ENCODE measurements at regions not wholly inside any gene's neighbourhood (a gene's known extent, or its start where the extent isn't known, plus 50 kb on each side); places are given as distances from the start of the nearest gene placed in this dataset.

DNA sequence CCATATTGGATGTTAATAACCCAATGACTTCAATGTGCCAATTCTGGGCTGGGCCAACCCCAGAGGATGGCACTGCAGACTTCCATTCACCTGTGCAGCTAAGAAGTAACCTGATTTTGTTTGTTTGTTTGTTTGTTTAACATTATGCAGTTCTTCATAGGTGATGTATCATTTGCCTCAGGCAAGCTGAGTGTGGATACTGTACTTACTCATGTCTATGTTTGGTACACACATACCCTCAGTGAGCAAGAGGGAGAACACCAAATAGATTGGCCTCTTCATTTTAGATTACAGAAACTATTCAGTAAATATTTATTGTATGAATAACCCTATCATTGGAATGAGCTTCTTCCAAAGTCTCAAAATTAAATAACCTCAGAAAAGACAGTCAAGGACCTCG is 180.2 kb upstream of the SMC2 start:
- DNase-seq (ENCODE audit: low read depth in 2 of 2) = no peak

DNA sequence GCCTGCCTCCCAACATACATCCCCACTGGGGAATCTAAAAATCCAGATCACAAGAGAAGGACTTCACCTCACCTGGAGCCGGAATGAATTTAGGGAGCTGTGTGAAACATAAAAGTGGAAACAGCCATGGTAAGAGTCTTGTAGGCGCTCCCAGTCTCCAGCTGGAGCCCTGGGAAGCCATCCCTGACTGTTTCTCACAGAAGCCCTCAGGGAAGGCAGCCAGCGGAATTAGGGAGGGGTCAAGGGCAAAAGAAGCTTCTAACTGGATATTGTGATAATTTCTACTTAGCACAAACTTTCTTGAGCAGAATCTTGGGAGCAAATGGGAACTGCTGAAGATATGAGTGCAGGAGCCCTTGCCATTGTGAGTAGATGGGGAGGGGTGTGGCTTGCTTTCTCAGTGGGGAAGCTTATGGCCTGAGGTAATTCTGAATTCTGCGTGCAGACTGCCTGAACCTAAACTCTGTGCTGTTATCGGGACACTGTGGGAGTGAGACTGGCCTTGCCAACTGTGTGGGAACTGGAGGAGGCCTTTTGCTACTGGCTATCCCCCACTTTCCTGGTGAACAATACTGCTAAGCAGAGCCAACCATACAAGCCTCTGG is 174.4 kb upstream of the SMC2 start:
- no peak for DNase-seq (ENCODE audit: low read depth in 2 of 2)

DNA sequence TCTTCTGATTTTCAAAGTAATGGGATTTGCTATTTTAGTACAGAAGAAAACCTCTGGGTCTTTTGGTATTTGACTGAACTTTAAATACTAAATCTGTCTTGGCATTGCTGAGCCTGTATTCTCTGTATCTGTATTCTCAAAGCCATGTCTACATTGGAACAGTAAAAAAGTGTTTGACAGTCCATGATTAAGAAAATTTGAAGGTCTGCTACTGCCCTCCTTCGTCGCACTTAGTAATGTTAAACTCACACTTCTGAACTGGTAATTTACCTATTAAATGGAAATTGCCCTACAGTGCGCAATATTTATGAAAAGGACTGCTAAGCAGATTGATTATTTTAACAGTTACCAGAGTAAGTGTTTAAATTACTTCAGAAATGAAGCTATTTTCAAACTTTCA is 165.7 kb upstream of the SMC2 start:
- DNase-seq (ENCODE audit: low read depth in 2 of 2) = no peak

DNA sequence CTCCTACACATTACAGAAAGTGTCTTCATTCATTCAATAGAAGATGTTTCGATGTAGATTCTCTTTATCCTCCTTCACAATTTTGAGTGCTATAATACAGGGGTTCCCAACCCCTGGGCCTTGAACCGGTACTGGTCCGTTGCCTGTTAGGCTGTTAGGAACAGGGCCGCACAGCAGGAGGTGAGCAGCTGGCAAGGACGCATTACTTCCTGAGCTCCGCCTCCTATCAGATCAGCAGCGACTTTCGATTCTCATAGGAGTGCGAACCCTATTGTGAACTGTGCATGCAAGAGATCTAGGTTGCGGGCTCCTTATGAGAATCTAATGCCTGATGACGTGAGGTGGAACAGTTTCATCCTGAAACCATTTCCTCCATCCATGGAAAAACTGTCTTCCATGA is 153.0 kb upstream of the SMC2 start:
- no peak for DNase-seq (ENCODE audit: low read depth in 2 of 2)

DNA sequence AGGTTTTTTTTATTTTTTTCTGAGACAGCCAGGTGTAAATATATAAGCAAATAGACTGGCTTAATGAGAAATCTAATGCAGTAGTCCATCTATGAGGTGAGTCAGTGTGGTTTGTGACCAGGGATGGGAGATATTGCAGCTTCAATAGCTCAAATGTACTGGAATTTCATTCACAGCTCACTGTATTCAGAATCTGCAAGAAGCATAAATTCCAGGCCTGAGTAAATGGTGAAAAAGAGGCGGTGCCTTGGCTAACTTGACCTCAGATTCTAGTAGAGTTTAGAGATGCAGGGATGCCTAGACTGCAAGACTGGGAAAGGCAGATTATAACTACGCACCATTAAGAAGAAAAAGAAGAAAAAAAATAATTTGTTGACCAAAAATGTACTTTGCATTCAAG is 151.9 kb upstream of the SMC2 start:
- no peak for DNase-seq (ENCODE audit: low read depth in 2 of 2)

DNA sequence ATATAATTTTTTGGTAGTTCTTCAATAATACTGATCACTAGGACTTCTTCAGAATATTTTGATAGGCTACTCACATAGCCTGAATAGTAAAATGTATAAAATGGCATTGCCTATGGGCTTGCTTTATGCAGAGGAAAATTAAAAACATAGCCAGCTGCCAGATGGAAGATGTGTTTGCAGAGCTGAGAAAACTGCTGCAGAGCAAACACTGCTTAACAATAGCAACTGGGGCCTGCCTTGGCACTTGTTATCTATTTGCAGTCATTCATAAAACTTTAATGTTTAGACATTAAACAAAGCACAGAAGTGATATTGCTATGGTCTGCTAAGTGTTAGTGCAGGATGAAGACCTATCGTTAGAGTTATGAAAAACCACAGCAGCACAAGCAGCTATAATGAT is 151.5 kb upstream of the SMC2 start:
- no peak for DNase-seq (ENCODE audit: low read depth in 2 of 2)

DNA sequence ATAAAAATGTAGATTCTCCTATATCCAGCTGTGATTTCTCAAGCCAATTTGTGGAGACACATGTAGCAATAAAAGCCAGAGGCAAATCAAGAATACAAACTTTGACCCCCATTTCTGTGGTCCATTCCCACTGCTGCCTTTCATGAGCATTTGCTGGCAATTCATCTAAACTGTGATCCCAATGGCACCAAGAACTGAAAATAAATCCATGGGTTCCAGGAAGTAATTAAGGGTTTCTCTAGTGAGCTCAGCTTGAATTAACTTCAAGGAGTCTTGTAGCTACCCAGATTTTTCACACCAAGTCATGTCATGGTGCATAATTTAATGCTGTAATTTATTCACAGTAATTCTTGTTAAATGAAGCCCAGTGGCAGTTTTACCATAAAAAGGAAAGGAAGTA is 145.0 kb upstream of the SMC2 start:
- no peak for DNase-seq (ENCODE audit: low read depth in 2 of 2)

DNA sequence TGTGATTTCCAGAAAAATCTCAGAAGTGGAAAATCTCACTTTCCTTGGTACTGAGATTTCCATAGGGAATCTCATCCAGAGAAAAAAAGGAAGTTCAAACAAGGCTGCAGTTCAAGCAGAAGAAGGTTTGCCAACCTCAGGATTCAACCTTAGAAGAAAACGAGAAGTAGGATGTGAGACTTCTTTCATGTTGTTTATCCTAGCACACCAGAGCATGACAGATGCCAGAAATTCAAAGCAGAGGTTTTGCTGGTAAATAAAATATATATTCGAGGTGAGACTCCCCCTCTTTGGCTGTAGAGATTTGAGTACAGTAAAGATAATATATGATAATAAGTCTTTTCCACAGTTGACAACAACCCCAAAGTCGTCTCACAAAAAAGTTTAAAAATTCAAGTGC is 116.9 kb upstream of the SMC2 start:
- DNase-seq (ENCODE audit: low read depth in 2 of 2) = no peak

DNA sequence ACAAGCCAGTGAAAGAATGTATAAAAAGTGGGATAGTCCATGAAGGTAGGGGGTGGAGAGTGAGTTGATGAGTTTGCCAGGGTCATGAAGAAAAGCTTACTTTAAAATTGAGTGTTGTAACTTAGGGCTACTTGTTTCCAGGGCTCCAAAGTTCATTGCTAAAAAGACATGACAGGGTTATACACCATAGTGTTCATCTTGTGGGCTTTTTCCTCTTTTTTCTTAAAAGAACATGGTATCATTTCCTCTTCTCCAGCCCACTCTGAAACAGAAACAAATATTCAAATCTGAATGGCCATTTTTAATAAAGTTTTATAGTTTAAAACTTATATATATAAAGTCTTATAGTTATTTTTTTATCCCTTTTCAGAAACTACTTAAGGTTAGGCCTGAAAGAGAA is 115.7 kb upstream of the SMC2 start:
- no peak for DNase-seq (ENCODE audit: low read depth in 2 of 2)

DNA sequence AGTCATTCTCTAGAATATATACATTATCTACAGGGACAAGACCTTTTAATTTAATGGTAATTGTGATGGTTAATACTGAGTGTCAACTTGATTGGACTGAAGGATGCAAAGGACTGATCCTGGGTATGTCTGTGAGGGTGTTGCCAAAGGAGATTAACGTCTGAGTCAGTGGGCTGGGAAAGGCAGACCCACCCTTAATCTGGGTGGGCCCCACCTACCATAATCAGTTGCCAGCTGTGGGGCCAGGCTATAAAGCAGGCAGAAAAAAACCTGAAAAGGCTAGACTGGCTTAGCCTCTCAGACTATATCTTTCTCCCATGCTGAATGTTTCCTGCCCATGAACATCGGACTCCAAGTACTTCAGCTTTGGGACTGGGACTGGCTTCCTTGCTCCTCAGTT is 112.2 kb upstream of the SMC2 start:
- DNase-seq (ENCODE audit: low read depth in 2 of 2) = no peak

DNA sequence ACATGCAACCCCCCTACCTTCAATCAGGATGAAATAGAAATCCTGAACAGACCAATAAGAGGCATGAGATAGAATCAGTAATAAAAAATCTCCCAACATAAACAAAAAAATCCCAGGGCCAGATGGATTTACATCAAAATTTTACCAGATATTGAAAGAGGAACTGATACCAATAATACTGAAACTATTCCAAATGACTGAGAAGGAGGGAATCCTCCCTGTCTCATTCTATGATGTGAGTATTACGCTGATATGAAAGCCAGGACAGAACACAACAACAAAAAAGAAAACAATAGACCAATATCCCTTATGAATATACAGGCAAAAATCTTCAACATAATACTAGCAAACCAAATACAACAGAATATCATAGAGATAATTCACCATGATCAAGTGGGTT is 109.0 kb upstream of the SMC2 start:
- DNase-seq (ENCODE audit: low read depth in 2 of 2) = no peak

DNA sequence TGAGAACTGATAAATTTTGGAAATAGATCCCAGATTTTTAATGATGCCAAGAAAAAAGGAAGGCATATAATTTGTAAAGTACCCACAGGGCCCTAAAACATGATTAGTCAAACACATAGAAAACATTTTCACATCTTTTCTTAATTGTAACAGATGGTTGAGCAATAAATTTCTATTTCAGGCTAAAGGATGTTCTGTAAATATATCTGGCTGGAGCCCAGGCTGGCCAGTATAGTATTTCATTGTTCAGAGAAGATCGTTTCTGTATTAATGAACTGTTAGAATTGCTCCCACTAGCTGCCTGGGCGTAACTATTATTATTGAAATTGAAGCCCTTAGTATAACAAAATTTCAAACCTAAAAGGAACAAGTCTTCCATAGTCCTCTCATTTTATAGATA is 105.3 kb upstream of the SMC2 start:
- no peak for DNase-seq (ENCODE audit: low read depth in 2 of 2)

DNA sequence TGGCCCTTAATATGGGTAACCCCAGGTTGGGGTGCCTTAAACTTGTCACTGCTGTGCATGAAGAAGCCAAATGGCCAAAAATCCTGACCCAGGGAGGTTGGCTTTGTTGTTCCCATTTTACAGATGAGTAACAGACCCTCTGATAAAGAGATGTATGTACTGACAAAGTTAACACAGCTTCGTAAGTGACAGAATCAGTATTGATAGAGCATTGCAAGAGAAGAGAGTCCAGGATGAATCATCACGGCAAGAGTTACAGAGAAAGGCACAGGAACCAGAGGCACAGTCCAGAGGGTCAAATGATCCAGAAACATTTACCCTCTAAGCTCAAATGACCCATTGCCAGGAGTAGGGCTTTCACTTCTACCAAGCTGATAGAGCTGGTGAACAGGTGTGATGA is 103.8 kb upstream of the SMC2 start:
- DNase-seq (ENCODE audit: low read depth in 2 of 2) = no peak

DNA sequence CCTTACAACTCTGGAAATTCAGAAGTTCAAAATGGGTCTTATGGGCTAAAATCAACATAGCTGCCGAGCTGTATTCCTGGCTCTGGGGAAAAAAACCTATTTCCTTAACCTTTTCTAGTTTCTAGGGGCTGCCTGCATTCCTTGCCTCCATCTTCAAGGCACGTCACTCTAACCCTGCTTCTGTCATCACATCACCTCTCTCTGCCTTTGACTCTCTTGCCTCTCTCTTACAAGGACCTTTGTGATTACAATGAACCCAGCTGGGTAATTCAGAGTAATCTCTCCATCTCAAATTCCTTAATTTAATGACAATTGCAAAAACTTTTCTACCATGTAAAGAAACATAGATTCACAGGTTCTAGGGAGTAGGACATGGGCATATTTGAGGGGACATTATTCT is 103.1 kb upstream of the SMC2 start:
- DNase-seq (ENCODE audit: low read depth in 2 of 2) = no peak

DNA sequence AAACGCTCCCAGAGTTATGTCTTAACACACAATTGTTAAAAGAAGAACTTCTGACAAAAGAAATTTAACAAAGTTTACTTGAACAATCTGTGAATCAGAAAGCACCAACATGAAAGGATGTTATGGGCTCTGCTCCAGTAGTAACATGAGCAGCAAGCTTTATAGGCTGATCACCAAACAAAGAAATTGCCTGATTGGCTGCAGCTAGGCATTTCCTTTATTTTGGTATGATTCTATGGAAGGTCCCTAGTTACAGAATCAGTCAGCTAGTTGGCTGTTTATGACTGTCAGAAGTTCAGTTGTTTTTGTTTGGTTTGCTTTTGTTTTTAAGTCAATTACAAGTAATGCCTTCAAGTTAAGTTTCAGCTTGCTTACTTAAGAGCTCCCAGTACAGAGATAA is 102.4 kb upstream of the SMC2 start:
- no peak for DNase-seq (ENCODE audit: low read depth in 2 of 2)

DNA sequence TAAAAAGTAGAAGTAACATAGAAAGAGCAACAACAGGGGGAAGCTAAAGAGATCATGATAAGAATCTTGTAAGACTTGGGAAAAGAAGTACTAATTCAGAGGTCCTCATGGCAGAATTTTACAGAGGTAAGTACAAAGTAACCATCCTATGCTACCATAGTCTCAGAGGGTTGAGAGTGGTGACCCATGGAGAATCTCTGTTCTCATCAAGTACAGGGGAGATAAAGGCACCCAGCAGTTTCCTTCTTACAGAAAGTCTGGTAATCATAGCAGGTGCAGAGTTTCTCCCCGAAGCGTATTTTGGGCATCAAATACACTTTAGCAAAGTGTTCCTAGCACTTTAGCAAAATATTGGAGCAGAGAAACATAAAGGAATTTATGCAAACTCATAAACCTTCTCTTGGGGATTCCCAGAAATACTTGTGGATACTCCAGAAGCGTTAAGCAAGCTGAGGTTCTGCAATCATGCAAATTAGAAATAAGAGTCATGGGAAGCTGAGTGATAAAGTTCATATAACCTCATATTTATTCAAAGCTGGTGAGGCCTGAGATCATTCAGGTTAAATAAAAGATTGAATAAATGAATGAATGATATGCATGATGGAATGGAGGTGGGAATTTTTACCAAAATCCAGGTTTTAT is 101.0 kb upstream of the SMC2 start:
- no peak for DNase-seq (ENCODE audit: low read depth in 2 of 2)

DNA sequence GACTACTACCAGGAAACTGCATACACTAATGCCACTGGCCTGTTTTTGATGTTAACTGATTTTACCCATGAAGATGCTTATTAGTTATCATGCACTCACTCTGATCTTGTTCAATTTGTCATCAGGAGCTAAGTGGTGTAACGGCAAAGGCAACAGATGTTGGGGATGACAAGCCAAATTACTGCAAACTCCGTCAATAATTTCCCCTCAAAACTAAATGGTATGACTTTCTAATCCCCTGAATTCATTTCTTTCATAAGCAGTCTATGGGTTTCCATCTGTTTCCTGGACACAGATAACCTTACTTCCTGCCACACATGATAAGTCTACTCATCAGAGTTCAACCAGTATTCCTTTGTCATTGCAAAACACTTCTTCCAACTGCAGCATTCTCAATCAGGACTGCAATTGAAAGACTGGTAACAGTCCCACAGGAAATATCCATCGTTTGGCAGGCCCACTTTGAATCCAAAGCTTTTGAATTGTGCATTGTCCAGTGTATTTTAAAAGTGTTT is 96.2 kb upstream of the SMC2 start:
- no peak for DNase-seq (ENCODE audit: low read depth in 2 of 2)

DNA sequence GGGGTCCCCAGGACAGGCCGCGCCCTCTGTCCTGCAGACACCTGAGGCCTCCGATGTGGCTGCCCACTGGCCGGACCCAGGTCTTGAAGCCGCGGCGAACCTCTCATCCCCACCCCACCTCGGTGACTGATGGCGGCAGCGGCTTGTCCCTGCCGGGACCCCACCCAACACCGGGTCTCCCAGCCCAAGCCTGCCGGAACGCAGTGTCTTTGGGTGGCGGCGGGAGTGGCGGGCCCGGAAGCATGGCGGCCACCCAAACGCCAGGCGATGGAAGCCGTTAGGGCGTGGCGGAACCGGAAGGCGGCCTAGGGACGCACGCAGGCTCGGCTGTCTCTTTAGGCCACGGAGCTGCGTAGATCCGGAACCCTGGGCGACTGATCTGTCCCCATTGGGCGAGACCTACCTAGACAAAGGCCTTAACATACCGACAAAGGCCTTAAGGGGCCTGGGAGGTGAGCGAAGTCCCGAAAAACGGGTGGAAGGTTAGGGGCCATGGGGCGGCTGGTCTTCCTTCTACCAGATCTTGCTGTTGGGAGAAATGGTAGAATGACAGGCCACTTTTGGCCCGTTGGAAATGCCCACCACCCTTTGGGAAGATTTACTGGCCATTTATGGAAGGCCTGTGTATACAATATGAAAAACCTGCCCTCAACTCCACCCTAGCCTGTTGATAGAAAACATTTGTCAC is 94.6 kb upstream of the SMC2 start:
- DNase-seq (ENCODE audit: low read depth in 2 of 2) = no peak

DNA sequence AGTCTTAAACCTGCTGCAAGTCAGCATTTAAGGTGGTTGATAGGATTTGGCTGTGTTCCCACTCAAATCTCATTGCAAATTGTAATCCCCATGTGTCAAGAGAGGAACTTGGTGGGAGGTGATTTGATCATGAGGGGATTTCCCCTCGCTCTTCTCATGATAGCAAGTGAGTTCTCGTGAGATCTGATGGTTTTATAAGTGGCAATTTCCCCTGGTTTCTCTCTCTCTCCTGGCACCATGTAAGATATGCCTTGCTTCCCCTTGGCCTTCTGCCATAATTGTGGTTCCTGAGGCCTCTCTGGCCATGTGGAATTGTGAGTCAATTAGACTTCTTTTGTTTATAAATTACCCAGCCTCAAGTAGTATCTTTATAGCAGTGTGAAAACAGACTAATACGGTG is 84.3 kb upstream of the SMC2 start:
- DNase-seq (ENCODE audit: low read depth in 2 of 2) = no peak

DNA sequence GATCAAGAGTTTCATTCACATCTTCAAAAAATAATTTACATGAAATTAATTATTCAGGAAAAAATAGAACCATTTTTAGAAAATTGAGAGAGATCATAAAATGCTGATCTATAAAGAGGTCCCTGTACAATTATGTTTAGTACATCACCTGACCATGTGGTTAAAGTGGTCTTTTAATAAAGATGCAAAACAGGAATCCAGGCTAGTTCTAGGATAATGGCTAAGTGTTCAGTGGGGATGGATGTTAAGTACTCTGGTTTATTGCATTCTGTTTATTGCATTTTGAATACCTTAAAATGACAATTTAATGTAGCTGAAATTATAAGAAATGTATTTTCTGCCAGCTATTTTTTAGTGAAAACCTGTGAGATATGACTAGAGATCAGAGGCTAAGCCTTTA is 72.0 kb upstream of the SMC2 start:
- DNase-seq (ENCODE audit: low read depth in 2 of 2) = no peak

DNA sequence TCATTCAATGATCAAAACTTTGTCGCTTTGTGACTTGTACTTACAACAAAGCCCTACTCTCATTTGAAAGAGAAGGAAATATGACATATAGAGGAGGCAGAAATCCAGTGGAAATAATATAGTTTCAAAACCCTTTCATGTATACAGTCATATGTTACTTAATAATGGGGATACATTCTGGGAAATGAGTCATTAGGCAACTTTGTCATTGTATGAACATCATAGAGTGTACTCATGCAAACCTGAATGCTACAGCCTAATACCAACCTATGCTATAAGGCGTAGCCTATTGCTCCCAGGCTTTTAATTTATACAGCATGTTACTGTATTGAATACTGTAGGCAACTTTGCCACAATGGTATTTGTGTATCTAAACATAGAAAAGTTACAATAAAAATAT is 69.0 kb upstream of the SMC2 start:
- no peak for DNase-seq (ENCODE audit: low read depth in 2 of 2)

DNA sequence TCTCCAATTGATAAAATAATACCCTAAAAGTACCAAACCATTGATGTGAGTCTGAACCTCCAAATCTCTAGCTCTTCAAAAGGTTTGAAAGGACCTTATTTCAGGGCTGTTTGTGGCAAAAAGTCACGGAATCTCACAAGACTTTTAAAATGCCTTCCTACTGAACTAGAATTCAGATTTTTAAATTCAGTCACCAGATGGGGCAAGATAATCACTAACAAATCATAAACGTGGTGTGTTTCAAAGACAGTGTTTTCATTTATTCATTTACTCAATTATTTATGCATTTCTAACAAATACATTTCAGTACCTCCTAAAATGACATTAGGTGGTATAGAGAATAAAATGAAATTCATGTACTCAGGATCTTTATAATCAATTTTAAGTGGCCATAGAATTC is 68.2 kb upstream of the SMC2 start:
- no peak for DNase-seq (ENCODE audit: low read depth in 2 of 2)

DNA sequence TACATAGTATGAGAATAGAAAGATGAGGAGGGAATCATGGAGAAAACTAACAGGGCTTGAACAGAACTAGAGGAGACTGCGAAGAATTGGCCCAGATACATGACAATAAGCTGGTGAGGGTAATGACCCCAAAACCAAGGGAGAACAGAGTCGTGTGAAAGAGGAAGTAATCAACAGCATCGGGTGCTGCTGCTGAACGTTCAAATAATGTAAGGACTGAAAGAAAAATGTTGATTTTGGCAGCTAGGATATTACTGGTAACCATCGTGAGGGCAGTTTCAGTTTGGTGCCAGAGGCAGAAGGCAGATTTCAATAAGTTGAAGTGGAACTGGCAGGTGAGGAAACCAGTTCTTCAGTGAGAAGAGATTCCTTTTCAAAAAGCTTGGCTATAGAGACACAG is 66.8 kb upstream of the SMC2 start:
- no peak for DNase-seq (ENCODE audit: low read depth in 2 of 2)
